AG08395 (cell line): ENCODE measurements at regions not wholly inside any gene's neighbourhood (a gene's known extent, or its start where the extent isn't known, plus 50 kb on each side); places are given as distances from the start of the nearest gene placed in this dataset.
"Not testable (repeated sequence)": the region's sequence is repeated elsewhere in the genome, so short reads cannot be mapped to it uniquely, and the experiment has no call there.

Source experiments
- DNase-seq: peaks from one replicate; pipeline ENCODE4 v3.0.0; 2012; ENCODE audit warnings: mixed read lengths, low spot score

DNA sequence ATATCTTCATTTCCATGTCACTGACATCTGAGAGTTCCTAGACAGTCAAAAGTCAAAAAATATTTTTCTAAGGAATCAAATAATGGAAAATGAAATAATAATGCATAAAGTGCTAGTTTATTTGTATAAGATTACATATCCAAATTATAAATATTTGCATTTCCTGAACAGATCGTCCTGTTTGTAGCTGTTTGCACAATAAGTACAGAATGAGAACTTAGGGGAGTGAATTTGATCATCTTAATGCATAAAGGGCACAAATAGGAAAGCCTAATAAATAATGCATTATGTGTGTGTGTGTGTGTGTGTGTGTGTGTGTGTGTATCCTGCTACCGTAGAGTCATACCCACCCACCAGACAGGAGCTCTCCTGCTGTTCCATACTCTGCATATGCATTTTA is 521.0 kb upstream of the EPHA7 start:
- no peak for DNase-seq

DNA sequence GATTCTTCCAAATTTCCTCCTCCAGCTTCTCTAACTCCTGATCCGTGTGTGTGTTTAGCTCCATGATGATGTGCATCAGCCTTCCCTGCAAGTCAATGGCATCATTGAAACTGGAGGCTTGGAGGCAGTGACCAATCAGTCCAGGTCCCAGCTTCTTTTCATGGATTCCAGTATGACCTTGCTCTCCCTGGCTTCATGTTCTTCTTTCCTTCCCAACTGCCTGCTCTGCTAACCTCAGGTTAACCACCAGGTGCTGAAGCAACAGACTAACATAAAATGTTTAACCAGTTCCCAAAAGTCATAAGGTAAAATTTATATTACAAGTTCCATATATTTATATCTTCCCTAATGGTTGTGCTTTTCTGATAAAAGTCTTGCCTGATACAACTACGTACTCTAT is 512.8 kb upstream of the EPHA7 start:
- DNase-seq = no peak

DNA sequence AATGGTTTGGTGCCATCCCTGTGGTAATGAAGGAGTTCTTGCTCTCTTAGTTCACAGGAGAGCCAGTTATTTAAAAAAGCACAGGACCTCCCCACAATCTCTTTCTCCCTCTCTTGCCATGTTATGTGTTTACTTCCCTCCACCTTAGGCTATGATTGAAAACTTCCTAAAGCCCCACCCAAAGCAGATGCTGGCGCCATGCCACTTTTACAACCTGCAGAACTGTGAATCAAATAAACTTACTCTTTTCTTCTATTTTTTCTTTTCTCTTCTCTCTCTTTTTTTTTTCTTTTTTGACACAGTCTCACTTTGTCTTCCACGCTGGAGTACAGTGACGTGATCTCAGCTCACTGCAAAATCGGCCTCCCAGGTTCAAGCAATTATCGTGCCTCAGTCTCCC is 508.4 kb upstream of the EPHA7 start:
- no peak for DNase-seq

DNA sequence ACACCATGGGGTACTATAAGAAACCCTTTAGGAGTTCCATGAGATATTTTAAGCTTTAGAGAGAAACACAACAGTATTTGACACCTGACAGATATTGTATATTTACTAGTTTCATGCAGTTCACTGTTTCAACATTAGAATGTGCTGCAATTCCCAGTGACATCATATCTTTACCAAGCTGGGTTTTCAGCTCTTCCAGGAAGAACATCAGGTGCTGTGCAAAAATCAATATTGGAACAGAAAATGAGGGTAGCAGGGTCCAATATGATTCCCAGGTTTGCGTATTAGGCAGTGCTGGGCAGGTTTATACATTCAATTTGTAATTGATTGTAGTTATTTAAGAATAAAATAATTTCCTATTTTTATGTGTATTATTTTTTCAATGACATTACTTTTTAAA is 500.0 kb upstream of the EPHA7 start:
- no peak for DNase-seq

DNA sequence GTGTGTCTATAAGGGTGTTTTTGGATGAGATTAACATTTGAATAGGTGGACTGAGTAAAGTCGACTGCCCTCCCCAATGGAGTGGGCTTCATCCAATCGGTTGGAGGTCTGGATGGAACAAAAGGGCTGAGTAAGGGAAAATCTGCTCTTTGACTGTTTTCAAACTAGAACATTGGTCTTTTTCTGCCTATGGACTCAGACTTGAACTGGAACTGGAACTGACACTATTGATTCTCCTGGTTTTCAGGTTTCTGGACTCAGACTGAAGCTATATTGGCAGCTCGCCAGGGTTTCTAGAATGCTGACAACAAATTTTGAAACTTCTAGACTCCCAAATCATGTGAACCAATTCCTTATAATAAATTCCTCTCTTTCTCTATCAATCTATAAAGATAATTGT is 498.9 kb upstream of the EPHA7 start:
- no peak for DNase-seq

DNA sequence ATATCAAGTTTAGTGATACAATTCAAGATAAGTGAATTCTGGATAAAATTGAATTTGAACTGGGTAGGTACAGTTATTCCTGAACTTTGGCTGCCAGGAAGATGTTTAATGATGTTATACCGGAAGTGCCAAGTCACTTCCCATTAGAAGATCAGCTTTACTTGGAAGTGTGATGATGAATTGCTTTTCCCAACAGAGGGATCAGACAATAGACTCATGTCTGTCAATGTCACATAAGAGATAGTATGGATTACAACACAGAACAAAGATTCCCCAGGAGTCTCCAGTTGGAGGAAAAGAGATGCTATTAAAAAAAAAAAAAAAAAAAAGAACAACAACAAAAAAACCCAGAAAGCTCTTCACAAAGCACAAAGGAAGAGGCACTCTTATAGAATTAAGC is 497.9 kb upstream of the EPHA7 start:
- DNase-seq = no peak

DNA sequence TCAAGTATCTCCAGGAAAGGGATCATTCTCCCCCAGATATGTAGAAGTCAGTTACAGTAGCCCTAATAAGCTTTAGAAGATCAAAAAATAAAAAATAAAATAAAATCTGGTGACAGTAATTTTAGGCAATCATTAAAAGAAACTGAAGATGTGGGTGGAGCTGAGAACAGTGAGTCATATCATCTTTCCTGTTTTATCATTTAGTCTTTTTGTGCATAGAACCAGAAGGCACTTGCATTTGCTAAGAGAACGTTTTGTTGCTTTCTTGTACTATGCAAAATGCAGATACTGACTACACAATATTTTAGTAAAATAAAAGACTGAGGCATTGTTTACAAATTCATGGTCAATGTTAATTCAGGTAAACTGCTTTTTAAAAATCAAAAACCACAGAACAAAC is 497.4 kb upstream of the EPHA7 start:
- no peak for DNase-seq

DNA sequence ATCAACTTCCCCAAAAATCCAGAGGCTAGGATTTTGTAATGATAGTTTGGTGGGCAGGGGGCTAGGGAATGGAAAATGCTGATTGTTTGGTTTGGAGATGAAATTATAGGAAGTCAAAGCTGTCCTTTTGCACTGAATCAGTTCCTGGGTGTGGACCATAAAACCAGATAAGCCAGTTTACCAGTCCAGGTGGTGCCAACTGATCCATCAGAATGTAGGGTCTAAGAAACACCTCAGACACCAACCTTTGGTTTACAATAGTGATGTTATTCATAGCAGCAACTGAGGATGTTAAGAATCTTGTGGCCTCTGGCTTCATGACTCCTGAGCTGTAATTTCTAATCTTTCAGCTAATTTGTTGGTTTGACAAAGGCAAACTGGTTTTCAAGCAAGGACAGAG is 496.6 kb upstream of the EPHA7 start:
- DNase-seq = no peak

DNA sequence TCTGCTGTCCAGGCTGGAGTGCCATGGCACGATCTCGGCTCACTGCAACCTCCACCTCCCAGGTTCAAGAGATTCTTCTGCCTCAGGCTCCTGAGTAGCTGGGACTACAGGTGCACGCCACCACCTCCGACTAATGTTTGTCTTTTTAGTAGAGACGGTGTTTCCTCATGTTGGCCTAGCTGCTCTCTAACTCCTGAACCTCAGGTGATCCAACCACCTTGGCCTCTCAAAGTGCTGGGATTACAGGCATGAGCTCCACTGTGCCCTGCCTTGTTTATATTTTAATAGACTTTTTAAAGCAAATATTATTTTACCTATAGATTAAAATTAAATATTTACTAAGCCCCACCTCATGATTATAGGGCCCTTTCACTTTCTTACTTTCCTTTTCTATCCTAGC is 483.2 kb upstream of the EPHA7 start:
- DNase-seq = no peak

DNA sequence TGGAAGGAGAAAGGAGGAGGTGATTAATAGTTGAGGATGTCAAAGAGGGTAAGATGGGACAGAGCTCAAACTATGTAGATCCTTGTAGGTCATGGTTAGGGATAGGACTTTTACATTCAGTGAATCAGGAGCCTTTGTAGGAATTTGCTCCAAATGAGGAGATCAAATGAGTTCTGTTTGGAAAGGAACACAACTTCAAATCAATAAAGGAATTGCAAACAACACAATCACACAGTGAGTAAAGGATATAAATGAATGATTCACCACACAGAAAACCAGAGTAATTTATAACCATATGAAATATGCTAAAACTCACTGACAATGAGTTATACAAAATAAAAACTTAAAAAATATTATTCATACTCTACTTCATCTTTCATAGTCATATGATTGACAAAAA is 480.8 kb upstream of the EPHA7 start:
- no peak for DNase-seq

DNA sequence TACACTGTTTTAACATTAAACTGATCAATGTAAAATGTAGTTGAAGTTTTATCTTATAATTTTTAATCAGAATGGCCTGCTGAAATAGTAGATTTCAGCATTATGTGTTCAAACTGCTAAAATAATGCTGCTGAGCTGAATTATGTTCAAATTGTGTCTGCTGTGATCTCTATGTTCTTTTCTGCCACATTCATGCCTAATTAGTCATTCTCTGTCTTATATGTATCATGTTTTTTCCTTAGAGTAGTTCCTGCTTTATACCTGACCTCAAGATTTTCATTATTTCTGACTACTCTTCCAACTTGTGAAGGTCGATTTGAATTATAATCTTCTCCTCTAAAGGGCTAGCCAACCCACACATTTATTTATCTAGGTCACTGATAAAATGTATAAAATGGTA is 476.7 kb upstream of the EPHA7 start:
- no peak for DNase-seq

DNA sequence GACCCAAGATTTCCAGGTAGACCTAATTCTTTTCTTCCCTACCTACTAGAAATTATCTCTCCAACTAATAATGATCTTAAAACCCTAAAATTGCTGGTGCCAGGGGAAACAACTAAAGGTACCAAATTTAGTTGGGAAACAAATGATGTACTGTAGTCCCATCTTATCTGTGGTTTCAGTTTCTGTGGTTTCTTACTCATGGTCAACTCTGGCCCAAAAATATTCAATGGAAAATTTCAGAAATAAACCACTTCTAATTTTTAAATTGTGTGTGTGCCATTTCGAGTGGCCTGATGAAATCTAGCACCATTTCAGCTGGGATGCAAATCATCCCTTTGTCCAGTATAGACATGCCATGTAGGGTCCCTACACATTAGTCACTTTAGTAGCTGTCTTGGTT is 475.2 kb upstream of the EPHA7 start:
- no peak for DNase-seq

DNA sequence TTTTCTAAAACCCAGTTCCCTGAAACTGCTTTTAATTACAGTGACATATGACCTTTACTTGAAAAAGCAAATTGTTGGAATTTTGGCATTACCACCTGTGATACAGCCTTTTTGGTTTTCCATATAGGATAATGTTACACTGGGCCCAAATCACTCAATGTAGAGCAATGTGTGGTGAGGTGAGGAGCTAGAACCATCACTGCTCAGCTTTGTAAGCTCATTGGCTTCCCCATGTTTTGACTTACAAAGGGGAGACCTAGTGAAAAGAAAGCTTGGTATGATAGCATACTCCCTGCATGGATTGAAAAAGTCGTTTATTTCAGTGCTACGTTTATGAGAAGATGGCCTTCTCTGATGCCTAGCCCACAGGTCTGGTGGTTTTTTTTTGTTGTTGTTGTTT is 470.4 kb upstream of the EPHA7 start:
- no peak for DNase-seq

DNA sequence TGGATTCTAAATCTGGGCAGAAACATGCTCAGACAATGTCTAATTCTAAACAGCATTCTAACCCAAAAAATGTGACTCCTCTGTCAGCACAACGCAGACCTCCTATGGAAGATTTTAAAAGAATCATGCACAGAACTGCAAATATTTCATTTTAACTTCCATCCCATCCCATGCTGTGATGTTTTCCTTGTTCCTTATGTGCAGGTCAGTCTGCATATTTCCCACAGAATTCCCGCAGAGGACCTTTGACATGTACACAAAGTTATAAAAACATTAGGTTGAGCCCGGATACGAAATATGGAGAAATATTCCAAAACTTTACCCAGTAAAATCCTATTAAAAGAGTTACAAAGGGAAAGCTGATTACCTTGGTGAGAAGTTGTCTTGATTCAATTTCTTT is 467.1 kb upstream of the EPHA7 start:
- no peak for DNase-seq

DNA sequence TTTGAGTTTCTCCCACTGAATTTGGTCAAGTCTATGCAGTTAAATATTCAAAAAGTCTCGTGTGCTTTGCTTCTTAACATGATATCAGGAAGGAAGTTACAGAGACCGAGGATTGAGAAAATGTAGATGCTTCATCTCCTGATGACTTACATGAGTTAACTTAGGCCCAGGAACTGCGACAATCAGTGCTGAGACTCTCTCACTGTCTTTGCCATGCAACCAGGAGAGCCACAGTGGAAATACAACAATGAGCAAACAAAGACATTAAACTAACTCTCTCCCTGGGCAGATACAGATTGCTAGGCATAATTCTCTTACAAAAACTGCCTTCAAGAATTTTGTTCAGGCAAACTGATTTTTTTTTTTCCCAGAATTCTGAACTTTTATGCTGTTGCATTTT is 440.6 kb upstream of the EPHA7 start:
- DNase-seq = no peak

DNA sequence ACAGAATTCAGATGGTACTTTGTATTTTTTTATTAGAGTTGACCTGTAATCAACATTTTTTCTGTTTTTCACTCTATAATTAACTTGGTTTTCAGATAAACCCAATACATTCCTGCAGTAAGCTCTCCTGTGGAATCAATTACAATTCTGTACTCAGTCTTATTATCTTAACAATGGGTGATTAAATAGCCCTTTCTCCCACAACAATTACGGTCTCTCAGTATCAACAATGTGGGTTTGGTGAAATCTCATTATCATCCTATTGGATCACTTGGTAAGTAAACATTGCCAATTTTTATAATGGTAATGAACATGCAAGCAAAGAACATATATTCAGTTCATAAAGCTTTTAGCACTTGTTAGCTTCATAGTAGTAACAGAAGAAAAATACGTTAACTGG is 438.9 kb upstream of the EPHA7 start:
- DNase-seq = no peak

DNA sequence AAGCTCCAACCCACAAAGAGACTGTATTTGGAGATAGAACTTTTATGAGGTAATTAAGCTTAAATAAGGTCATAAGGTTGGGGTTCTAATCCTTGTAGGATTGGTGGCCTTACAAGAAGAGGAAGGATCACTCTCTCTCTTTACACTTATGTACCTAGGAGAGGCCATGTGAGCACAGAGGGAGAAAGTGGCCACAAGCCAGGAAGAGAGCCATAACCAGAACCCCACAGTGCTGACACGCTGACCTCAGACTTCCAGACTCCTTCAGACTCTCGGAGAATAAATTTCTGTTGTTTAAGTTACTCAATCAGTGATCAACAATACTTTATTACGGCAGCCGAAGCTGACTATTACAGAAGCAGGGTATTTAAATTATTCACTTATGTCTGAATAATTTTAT is 430.5 kb upstream of the EPHA7 start:
- DNase-seq = no peak

DNA sequence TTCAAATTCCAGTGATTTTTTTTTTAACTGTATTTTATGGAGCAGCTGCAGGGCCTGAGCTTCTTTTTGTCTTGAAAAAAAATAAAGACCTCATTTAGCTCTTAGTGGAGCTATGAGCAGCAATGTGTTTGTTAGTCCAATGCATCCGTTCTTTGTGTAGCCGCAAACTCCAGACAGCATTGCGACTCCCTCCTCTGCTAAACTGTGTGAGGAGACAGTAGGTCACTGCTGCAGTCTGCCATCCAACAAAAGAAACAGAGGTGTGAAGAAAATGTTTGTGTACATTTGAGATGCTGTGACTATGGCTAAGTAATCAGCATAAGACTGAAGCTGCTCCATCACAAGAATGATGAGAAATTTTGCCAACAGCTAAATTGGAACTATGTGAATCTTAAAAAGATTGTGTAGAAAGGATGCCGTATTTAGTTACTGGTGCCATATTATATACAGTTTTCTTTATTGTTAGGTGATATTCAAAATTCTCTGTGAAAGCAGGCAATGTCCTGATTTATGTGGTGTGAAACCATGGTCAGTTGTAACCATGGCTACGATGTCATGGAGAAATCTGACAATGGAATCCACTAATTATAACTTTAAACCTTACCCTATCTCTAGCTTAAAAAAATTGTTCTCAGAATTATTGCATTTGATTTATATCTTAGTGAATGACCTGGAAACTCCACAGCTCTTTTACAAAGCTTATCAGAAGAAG is 428.8 kb upstream of the EPHA7 start:
- no peak for DNase-seq

DNA sequence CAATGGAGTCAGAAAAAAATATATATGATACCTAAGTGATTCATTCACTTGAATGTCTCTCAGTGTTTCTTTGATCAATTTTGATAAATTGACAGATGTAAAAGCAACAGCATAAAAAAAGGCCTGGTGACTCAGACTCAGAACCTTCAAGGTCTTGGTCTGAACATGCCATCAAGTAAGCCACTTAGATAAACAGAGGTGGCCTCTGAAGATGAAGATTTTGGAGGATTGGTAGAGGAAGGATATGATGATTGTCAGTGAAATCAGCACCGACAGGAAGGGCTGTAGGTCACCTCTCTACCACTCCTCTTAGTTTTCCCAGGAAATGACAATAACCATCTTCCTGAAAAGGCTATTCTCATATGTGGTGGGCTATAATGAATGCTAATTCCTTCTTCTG is 422.8 kb upstream of the EPHA7 start:
- DNase-seq = no peak

DNA sequence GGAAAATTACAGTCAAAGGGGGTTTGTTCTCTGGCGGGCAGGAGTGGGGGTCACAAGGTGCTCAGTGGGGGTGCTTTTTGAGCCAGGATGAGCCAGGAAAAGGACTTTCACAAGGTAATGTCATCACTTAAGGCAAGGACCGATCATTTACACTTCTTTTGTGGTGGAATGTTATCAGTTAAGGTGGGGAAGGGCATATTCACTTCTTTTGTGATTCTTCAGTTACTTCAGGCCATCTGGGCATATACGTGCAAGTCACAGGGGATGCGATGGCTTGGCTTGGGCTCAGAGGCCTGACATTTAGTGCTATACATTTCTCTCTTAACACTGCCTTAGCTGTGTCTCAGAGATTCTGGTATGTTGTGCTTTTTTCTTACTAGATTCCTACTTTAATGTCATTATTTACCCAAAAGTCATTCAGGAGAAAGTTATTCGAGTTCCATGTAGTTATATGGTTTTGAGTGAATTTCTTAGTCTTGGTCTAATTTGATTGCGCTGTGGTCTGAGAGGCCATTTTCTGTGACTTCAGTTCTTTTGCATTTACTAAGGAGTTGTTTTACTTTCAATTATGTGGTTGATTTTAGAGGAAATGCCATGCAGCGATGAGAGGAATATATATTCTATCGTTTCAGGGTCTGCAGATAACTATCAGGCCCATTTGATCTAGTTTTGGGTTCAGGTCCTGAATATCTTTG is 416.2 kb upstream of the EPHA7 start:
- not testable (repeated sequence) for DNase-seq

DNA sequence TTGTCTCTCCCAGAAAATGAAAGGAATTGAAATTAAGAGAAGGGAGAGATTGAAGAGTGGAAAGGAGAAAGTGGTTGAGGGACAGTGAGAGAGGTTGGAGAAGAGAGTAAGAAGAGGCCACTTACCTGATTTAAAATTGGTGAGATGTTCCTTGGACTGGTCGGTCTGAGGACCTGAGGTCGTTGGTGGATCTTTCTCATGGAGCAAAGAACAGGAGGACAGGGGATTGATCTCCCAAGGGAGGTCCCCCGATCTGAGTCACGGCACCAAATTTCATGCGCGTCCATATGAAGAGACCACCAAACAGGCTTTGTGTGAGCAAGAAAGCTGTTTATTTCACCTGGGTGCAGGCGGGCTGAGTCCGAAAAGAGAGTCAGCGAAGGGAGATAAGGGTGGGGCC is 415.7 kb upstream of the EPHA7 start:
- DNase-seq = not testable (repeated sequence)

DNA sequence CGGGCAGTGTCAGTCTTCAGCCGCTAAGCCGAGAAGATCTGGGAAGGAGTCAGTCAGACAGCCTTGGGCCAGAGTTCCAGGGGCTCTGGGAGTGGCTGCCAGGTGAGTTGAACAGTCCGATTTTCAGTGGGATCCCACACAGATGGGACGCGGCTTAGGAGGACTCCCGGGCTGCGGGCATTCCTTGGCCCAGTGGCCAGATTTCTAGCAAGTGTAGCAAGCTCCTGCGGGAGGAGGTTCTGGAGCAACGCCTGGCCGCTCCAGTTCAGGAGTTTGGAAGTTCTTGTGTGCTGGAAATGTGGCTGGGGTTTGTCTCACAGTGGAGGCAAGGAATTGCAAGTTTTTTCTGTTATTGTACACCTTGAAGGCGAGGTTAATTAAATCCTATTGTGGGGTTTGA is 414.0 kb upstream of the EPHA7 start:
- not testable (repeated sequence) for DNase-seq

DNA sequence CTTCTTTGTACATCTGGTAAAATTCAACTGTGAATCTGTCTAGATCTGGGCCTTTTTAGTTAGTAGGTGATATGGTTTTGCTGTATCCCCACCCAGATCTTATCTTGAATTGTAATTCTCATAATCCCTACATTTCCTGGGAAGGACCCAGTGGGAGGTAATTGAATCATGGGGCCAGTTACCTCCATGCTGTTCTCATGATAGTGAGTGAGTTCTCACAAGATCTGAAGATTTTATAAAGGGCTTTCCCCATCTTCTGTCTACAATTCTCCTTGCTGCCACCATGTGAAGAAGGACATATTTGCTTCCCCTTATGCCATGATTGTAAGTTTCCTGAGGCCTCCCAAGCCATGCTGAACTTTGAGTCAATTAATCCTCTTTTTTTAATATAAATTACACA is 410.4 kb upstream of the EPHA7 start:
- DNase-seq = not testable (repeated sequence)

DNA sequence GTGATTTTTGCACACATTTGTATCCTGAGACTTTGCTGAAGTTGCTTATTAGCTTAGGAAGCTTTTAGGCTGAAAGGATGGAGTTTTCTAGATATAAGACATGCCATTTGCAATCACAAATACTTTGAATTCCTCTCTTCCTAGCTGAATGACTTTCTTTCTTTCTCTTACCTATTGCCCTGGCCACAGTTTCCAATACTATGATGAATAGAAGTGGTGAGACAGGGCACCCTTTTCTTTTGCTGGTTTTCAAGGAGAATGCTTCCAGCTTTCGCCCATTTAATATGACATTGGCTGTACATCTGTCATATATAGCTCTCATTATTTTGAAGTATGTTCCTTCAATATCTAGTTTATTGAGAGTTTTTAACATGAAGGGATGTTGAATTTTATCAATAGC is 409.6 kb upstream of the EPHA7 start:
- no peak for DNase-seq
